CD1c-positive myeloid dendritic cell (primary cell): ENCODE measurements at regions not wholly inside any gene's neighbourhood (a gene's known extent, or its start where the extent isn't known, plus 50 kb on each side); places are given as distances from the start of the nearest gene placed in this dataset.
"Not testable (repeated sequence)": the region's sequence is repeated elsewhere in the genome, so short reads cannot be mapped to it uniquely, and the experiment has no call there.

Experiments used
- DNase-seq: peaks from one replicate; pipeline ENCODE4 v3.0.0-alpha.2; 2016; ENCODE audit errors: extremely low spot score

DNA sequence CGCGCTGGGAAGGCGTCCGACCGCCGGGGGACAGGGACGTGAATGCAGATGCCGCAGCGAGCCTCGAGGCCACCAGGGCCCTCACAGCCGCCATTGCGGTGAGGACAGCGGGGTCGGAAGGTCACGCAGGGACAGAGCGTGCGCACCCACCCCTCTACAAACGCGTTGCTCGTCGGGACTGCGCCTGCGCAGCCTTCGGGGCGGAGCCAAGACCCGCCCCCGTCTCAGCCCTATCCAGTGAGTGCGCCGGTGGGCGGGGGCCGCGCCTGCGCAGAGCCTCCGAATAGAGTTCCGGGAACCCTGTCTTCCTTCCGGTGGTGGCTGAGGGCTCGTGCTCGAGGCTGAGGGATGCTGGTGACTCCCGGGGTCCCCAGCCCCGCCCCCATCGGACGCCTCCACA is 5393.1 kb upstream of the TPTE start:
- DNase-seq: peak; percentile 97

DNA sequence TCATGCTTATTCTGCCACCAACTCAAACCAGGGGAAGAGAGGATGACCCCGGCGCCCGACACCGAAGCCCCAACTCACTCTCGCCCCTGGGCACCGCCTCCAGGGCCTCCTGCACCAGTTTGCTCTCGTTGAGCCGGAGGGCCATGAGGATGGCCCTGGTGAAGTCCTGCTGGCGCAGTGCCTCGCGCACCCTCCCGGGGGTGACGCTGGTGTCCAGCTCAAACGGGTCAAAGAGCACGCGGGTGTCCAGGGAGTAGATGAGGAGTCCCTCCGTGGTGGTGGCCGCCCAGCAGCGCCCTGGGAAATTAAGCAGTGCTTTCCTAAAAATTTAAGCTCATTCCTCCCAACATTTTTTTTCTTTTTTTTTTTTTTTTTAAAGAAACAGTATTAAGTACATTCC is 5387.6 kb upstream of the TPTE start:
- not testable (repeated sequence) for DNase-seq

DNA sequence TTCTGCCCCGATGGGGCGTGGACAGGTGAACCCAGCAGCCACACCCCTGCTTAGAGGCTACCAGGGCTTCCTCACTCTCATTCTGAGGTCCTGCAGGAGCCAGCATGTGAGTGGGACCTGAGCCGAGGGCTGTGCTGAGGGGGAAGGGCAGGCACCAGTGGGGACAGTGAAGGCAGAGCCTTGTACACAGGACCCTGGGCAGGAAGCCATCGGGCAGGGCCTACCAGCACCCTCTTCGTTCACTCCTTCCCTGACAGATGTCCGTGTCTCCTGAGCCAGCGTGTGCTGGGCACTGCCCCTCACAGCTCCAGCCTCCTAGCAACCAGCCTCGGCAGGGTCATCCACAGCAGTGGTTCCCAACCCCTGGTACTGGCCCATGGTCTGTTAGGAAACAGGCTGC is 5385.0 kb upstream of the TPTE start:
- DNase-seq: not testable (repeated sequence)

DNA sequence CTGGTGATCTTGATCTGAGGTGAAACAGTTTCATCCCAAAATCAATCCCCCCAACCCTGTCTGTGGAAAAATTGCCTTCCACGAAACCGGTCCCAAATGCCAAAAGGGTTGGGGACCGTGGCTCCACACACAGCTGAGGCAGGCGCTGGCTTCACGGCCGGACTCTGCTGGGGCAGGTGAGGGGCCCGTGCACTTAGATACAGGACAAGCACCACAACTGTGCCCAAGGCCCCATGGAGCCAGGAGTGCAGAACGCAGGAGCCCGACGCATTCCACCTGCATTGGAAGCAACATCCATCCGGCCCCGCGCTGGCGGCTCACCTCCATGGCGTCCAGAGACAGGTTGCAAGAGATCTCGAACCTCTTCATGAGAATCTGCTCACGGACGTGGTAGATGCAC is 5384.4 kb upstream of the TPTE start:
- DNase-seq: not testable (repeated sequence)

DNA sequence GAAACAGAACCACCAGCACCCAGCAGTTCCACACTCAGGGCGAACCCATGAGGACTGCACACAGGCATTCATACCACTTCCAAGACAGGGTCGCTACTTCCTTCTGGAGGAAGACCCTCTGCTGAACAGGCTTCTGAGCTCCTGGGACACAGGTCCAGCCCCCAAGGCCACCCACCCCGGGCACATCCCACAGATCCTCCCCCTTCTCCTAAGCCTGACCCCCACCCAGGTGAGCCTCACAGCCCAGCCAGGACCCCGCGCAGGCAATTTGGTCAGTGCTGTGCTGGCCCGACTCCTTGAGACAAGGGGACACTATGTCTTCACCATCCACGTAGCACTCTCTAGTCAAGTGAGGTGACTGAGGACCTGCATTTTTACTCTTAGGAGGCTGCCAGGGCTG is 5382.7 kb upstream of the TPTE start:
- DNase-seq: not testable (repeated sequence)

DNA sequence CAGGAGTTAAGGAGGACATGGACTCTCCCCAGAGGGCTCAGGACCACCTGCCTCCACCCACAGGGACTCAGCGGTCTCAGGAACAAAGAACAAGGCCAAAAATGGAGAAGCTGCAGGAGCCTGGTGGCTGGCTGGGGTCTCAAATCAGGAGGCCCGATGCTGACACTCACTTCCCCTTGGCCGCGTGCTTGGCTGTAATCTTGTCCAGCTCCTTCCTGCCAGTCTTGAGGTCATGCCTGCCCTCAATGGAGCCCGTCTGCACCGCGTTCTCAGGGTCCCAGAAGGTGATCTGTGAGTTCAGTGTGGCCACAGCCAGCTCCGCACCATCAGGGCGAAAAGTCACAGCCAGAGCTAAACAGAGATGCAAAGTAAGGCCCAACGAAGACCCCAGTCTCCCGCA is 5381.9 kb upstream of the TPTE start:
- DNase-seq: not testable (repeated sequence)

DNA sequence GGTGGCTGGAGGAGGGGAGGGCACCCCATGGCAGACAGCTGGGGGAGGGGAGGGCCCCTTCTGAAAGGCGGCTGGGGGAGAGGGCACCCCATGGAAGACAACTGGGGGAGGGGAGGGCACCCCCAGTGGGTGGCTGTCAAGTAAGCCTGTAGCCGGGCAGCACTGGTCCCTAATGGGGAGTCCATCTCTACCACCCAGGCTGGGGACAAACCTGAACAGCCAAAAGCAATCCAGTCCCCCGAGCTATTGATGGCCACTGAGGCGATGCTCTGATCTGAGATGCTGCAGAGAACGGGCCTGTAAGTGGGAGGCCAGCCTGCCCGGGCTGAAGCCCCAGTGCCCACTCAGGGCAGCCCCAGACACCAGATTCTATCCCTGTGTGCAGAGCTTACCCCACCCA is 5378.4 kb upstream of the TPTE start:
- DNase-seq: not testable (repeated sequence)

DNA sequence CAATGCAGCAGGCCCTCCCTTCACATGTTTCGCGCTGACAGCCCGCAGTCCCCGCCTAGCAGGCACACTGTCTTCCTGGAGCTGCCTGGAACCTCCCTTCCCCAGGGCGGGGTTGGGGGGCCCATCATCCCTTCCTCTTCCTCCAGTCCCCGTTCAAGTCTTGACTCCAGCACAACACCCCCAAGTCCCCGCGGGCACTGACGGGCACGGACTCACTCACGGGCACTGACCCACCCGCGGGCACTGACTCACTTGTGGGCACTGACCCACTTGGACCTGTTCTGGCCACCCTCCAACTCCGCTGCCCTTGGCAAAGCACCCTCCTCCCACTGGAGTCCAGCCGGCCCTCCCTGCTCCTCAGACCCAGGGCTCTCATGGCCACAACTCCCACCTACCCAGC is 5376.7 kb upstream of the TPTE start:
- not testable (repeated sequence) for DNase-seq

DNA sequence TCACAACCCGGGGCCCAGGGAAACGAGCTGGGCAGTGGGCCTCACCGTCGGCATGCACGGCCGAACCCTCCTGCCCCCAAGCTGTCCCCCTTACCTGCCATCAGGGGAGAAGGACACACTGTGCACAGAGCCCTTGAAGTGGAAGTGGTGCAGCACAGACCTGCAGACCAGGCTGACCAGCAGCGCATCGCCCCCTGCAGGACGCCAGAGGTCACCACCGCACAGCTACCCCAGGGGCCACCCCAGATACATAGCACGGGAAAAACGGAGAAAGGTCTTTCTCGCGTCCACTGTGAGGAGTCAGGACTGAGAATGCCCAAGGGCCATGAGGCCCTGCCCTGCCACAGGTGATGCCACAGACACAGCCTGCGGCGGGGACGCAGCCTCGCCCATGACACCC is 5373.7 kb upstream of the TPTE start:
- not testable (repeated sequence) for DNase-seq

DNA sequence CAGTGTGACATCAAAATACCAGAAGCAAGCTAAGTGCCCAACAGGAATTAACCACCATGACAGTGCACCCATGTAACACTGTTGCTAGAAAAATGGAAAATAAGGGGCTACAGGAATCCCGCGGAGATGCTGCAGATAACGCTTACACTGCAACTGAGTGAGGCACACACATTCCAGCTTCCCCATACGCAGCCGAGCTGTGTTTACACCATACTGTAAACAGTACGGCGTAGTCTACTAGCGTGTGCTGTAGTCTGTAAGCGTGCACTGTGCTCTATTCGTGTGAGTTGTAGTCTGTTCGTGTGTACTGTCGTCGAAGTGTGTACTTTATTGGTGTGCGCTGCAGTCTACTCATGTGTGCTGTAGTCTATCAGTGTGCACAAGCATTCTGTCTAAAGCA is 5372.2 kb upstream of the TPTE start:
- not testable (repeated sequence) for DNase-seq

DNA sequence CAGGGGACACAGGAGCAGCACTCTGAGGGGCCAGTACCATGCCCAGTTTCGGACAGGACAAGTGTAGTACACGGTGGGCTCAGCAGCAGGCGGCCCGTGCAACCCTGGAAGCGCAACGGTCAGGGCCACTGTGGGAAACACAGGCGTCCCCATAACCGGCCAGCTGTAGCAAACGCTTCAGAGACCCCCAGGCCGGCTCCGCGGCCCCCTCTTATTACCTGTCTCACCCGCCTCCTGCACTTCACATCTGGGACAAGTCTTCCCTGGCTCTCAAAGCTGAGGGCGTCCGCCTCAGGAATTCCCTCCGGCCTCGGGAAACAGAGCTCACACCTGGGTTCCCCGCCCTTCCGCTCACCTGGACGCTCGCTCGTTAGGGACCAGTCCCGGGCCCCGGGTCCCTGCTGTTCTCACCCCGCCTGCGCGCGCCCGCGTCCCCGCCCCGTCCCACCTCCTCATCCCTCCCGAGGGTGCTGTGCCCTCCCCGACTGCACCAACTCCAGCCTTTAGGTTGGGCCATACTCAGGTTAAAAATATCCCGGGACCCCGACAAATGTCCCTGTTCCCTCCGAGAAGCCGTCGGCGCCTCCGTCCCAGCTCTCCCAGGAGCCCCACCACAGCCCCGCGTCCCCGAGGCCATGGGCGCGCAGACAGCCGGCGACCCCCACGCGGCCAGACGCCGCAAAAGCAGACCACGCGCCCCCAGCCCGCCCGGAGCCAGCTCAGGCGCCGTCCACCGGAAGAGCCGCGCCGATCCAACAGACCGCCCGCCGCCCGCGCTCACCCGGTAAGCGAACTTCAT is 5367.3 kb upstream of the TPTE start:
- not testable (repeated sequence) for DNase-seq

DNA sequence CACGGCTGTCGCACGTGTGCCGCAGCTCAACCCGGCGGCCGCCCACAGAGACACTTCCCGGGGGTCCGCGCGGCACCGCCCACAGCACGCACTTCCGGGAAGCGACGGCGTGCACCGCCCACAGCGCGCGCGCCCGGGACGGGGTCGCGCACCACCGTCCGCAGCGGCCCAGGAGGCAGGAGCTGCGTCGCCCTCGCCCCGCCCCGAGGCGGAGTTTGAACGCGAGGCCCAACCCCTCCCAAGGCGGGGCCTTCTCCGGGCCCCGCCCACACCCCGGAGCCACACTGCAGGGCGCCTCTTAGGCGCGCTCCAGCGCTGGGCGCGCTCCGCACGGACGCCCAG is 5366.8 kb upstream of the TPTE start:
- peak; percentile 90 for DNase-seq

DNA sequence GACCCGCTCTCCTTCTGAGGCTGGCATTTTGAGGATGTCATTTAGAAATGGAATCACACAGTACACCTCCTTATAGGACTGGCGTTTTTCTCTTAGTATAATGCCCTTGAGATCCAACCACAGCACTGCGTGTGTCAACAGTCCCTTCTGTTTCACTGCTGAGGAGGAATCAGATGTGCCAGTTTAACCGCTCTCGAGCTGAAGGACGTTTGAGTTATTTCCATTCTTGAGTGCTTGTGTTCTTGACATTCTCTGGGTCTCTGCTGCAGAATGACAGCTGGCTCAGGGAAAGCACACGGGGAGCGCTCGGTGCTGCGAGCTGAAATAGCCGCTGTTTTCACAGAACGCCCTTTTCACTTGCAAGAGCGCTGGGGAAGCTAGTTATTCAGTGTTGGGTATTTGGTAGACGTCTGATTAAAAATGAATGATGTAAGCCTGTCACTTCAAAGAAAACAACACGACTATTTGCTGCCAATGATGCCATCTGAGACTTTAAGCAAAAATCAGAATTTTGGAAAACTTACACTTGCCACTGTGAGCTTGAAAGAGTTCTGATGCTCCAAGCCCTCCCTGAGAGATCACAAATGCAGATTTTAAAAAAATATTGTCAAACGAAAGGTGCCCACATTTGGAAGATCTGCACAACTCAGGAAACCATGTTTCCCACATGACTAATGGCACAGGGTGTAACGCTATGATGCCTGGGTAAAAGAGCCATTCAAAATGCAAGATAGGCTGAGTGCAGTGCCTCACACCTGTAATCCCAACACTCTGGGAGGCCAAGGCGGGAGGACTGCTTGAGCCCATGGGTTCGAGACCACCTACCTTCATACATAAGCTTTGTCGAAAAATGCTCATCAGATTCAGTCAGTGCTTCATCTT is 5358.4 kb upstream of the TPTE start:
- DNase-seq: not testable (repeated sequence)

DNA sequence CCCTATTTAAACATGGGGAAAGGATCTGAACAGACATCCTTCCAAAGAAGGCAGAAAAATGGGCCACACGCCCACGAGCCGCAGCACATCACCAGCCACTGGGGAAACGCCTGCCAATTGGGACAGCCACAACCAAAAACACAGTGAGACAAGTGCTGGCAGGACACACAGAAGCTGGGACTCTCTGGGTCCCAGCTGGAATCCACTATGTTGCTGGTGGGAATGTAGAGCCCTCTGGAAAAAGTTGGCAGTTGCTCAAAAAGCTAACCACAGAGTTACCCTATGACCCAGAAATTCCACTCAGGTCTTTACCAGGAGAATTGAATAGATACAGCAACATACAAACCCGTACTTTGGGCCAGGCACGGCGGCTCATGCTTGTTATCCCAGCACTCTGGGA is 5355.6 kb upstream of the TPTE start:
- not testable (repeated sequence) for DNase-seq
